OCI-LY7 (cell line): ENCODE measurements at regions not wholly inside any gene's neighbourhood (a gene's known extent, or its start where the extent isn't known, plus 50 kb on each side); places are given as distances from the start of the nearest gene placed in this dataset.

ENCODE experiments used
- CTCF ChIP-seq: fragments of 200-600 bp; sonication (generic); conservative IDR thresholded peaks from 2 replicates; pipeline ENCODE4 v1.5.1; 2014; ENCODE audit warnings: mild to moderate bottlenecking, antibody characterized with exemption, low read length, moderate library complexity, mixed read lengths
- EZH2phosphoT487 ChIP-seq: fragments of 200-600 bp; sonication (generic); IDR thresholded peaks from 2 replicates; pipeline ENCODE4 v1.6.1; 2018; ENCODE audit warnings: low read depth, borderline replicate concordance, mild to moderate bottlenecking, mixed run types, antibody characterized with exemption, low read length, moderate library complexity, mixed read lengths

GRCh38 chr21:16910435-16911165 is 602.2 kb upstream of the CXADR start:
- TF ChIP-seq CTCF (no peak), EZH2phosphoT487 (no peak)
